Endothelial cell of umbilical vein (primary cell): ENCODE measurements at regions not wholly inside any gene's neighbourhood (a gene's known extent, or its start where the extent isn't known, plus 50 kb on each side); places are given as distances from the start of the nearest gene placed in this dataset.

Experiments
- EZH2 ChIP-seq: IDR thresholded peaks from 2 replicates; pipeline ENCODE4 v1.6.1; 2012; ENCODE audit warnings: borderline replicate concordance, low read depth, mild to moderate bottlenecking, moderate library complexity, low read length, inconsistent platforms; ENCODE audit not compliant: severe bottlenecking
- MYC ChIP-seq: IDR thresholded peaks from one replicate; pipeline ENCODE4 v1.6.1; 2011; ENCODE audit warnings: mild to moderate bottlenecking, low read depth, low read length
- POLR2AphosphoS5 ChIP-seq: IDR thresholded peaks from 2 replicates; pipeline ENCODE4 v1.6.1; 2012; ENCODE audit warnings: low read depth, mild to moderate bottlenecking, control low read depth, low read length, moderate library complexity; ENCODE audit not compliant: insufficient read depth
- TF ChIP-seq, protein P1 (sequence below), 2 donors: IDR thresholded peaks; 1 replicate in 1 of 2; 2 replicates in 1 of 2; pipeline ENCODE4 v1.5.1; 2011; ENCODE audit warnings: low read length in 2 of 2, mild to moderate bottlenecking in 2 of 2, moderate library complexity in 2 of 2, control low read depth in 1 of 2, inconsistent platforms in 1 of 2, low read depth in 1 of 2; ENCODE audit not compliant: insufficient read depth in 1 of 2; ENCODE audit errors: extremely low read depth in 1 of 2

- no peak for TF ChIP-seq POLR2AphosphoS5
- TF ChIP-seq MYC = no peak
- TF ChIP-seq EZH2 = no peak
- TF ChIP-seq, protein P1, sequence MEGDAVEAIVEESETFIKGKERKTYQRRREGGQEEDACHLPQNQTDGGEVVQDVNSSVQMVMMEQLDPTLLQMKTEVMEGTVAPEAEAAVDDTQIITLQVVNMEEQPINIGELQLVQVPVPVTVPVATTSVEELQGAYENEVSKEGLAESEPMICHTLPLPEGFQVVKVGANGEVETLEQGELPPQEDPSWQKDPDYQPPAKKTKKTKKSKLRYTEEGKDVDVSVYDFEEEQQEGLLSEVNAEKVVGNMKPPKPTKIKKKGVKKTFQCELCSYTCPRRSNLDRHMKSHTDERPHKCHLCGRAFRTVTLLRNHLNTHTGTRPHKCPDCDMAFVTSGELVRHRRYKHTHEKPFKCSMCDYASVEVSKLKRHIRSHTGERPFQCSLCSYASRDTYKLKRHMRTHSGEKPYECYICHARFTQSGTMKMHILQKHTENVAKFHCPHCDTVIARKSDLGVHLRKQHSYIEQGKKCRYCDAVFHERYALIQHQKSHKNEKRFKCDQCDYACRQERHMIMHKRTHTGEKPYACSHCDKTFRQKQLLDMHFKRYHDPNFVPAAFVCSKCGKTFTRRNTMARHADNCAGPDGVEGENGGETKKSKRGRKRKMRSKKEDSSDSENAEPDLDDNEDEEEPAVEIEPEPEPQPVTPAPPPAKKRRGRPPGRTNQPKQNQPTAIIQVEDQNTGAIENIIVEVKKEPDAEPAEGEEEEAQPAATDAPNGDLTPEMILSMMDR (IDR thresholded peaks at IDR 0.05; ENCODE audit: extremely low read depth in 1 of 2, insufficient read depth in 1 of 2, low read depth in 1 of 2, low read length in 2 of 2) = no peak
These were observed 463.9 kb downstream of the STK39 start for GRCh38 chr2:167783261-167784083.
